DOHH2 (cell line): ENCODE measurements at regions not wholly inside any gene's neighbourhood (a gene's known extent, or its start where the extent isn't known, plus 50 kb on each side); places are given as distances from the start of the nearest gene placed in this dataset.

Experiments used
- H3F3A ChIP-seq: fragments of 200-600 bp; sonication (generic), shearing (Covaris generic); 2 replicates; pipeline ENCODE4 v1.6.0; 2016; ENCODE audit warnings: antibody characterized with exemption, mild to moderate bottlenecking; ENCODE audit not compliant: control insufficient read depth, insufficient read depth
- H3K27ac ChIP-seq: fragments of 200-600 bp; sonication (generic); 2 replicates; pipeline ENCODE4 v1.5.1; 2014; ENCODE audit warnings: low read depth, mild to moderate bottlenecking, low read length, moderate library complexity
- H3K27me3 ChIP-seq: fragments of 200-600 bp; sonication (generic); 2 replicates; pipeline ENCODE4 v1.6.1; 2014; ENCODE audit warnings: mild to moderate bottlenecking, low read length, mixed read lengths; ENCODE audit not compliant: control insufficient read depth
- H3K36me3 ChIP-seq: fragments of 200-600 bp; sonication (generic); 2 replicates; pipeline ENCODE4 v1.6.1; 2014; ENCODE audit warnings: mild to moderate bottlenecking, low read length, moderate library complexity, mixed read lengths; ENCODE audit not compliant: control insufficient read depth
- H3K4me1 ChIP-seq: fragments of 200-600 bp; sonication (generic); 2 replicates; pipeline ENCODE4 v1.6.1; 2014; ENCODE audit warnings: mild to moderate bottlenecking, low read length, mixed read lengths; ENCODE audit not compliant: control insufficient read depth
- H3K4me2 ChIP-seq: fragments of 200-600 bp; sonication (generic); 2 replicates; pipeline ENCODE4 v1.6.0; 2014; ENCODE audit warnings: mild to moderate bottlenecking, low read length, moderate library complexity
- H3K4me3 ChIP-seq: fragments of 200-600 bp; sonication (generic); 2 replicates; pipeline ENCODE4 v1.5.1; 2014; ENCODE audit warnings: mild to moderate bottlenecking, low read length, mixed read lengths
- H3K79me2 ChIP-seq: fragments of 200-600 bp; sonication (generic); 2 replicates; pipeline ENCODE4 v1.6.1; 2014; ENCODE audit warnings: mild to moderate bottlenecking, low read length, mixed read lengths; ENCODE audit not compliant: control insufficient read depth
- H3K9me2 ChIP-seq: fragments of 200-600 bp; sonication (generic); replicated peaks from 2 replicates; pipeline ENCODE4 v1.6.1; 2014; ENCODE audit warnings: mild to moderate bottlenecking, low read length, mixed read lengths; ENCODE audit not compliant: control insufficient read depth
- H3K9me3 ChIP-seq: fragments of 200-600 bp; sonication (generic); 2 replicates; pipeline ENCODE4 v1.6.1; 2014; ENCODE audit warnings: antibody characterized with exemption, low read length, mixed read lengths; ENCODE audit not compliant: control insufficient read depth, insufficient read depth
- H4K20me1 ChIP-seq: fragments of 200-600 bp; sonication (generic); 2 replicates; pipeline ENCODE4 v1.6.0; 2014; ENCODE audit warnings: low read depth, mild to moderate bottlenecking, antibody characterized with exemption, low read length, moderate library complexity; ENCODE audit not compliant: control insufficient read depth, insufficient read depth
- EZH2phosphoT487 ChIP-seq: fragments of 200-600 bp; sonication (generic); IDR thresholded peaks from 2 replicates; pipeline ENCODE4 v1.6.1; 2017; ENCODE audit warnings: borderline replicate concordance, mild to moderate bottlenecking, antibody characterized with exemption, low read length, moderate library complexity, mixed read lengths
- TF ChIP-seq, protein P1 (sequence below): fragments of 200-600 bp; sonication (generic); IDR thresholded peaks from one replicate; pipeline ENCODE4 v1.5.1; 2014; ENCODE audit warnings: antibody characterized with exemption, mild to moderate bottlenecking, low read depth, low read length; ENCODE audit not compliant: poor library complexity, severe bottlenecking

DNA sequence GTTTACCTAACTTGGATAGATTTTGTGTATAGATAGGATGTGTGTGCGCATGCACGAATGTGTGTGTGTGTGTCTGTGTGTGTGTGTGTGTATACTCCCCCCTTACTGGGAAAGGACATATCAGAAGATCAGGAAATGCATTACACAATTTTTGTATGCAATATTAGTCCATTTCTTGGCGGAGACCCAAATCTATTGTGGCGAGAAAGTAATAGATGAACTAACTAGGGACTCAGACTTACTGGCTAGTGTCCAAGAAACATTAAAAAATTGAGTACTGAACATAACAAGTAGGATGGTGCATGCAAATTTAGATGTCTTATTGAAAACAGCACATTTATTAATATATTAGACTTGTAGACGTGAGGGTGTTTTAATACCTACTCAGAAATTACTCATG is 1036.5 kb upstream of the FANCL start:
- H3K79me2 ChIP-seq, result no peaks in the 10 kb centered on the region
- H3K27me3 ChIP-seq, result no peaks in the 10 kb centered on the region
- H3K4me2 ChIP-seq, result no peak overlapping the region
- H3K4me1 ChIP-seq, result no peaks in the 10 kb centered on the region
- no peaks in the 10 kb centered on the region for H3F3A ChIP-seq
- TF ChIP-seq EZH2phosphoT487, result no peak
- TF ChIP-seq, protein P1, sequence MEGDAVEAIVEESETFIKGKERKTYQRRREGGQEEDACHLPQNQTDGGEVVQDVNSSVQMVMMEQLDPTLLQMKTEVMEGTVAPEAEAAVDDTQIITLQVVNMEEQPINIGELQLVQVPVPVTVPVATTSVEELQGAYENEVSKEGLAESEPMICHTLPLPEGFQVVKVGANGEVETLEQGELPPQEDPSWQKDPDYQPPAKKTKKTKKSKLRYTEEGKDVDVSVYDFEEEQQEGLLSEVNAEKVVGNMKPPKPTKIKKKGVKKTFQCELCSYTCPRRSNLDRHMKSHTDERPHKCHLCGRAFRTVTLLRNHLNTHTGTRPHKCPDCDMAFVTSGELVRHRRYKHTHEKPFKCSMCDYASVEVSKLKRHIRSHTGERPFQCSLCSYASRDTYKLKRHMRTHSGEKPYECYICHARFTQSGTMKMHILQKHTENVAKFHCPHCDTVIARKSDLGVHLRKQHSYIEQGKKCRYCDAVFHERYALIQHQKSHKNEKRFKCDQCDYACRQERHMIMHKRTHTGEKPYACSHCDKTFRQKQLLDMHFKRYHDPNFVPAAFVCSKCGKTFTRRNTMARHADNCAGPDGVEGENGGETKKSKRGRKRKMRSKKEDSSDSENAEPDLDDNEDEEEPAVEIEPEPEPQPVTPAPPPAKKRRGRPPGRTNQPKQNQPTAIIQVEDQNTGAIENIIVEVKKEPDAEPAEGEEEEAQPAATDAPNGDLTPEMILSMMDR, result no peak
- H3K4me3 ChIP-seq, result no peak overlapping the region
- H3K9me2 ChIP-seq, result no peaks in the 10 kb centered on the region
- no peaks in the 10 kb centered on the region for H3K9me3 ChIP-seq
- H3K36me3 ChIP-seq, result no peaks in the 10 kb centered on the region
- no peaks in the 10 kb centered on the region for H4K20me1 ChIP-seq
- H3K27ac ChIP-seq, result no peak overlapping the region

DNA sequence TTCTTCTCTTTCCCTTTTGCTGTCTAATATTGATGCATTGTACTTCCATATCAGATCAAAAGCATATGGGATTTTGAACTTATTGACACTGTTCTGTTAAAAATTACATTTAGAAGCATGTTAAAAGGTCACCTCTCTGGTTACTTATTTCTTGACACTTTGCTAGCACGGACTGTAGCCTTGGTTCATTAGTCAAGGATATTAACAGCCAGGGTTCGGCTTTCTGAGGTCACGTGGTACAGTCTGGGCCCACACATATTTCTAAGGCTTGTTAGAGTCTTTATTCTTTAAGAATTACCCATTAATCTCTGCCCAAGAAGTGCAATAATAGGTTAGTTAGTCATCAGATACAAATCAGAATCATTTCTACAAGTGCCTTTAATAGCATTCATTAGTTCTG is 1035.8 kb upstream of the FANCL start:
- H3K9me2 ChIP-seq, result no peaks in the 10 kb centered on the region
- H4K20me1 ChIP-seq, result no peaks in the 10 kb centered on the region
- H3K4me1 ChIP-seq, result no peaks in the 10 kb centered on the region
- H3F3A ChIP-seq, result no peaks in the 10 kb centered on the region
- no peaks in the 10 kb centered on the region for H3K27me3 ChIP-seq
- H3K4me3 ChIP-seq, result no peak overlapping the region
- no peaks in the 10 kb centered on the region for H3K9me3 ChIP-seq
- H3K36me3 ChIP-seq, result no peaks in the 10 kb centered on the region
- no peaks in the 10 kb centered on the region for H3K79me2 ChIP-seq
- TF ChIP-seq, protein P1, result no peak
- no peak for TF ChIP-seq EZH2phosphoT487
- no peak overlapping the region for H3K27ac ChIP-seq
- no peak overlapping the region for H3K4me2 ChIP-seq

DNA sequence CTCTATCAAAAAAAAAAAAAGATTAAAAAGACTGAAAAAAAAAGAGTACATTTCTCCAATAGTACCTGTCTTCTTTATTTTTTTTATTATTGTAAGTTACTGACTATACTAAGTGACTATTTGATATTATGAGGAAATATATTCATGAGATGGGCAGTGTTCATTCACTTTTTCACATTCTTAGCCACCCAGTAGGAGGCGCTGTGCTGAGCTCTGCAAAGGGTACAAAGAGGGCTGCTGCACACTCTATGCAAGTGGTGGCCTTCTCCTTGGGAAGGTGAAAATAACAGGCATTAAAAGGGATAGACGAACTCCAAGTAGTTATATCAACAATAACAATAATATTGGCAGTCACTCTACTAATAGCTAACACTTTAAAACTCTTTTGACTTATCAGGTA is 1034.9 kb upstream of the FANCL start:
- no peaks in the 10 kb centered on the region for H3K4me1 ChIP-seq
- H3F3A ChIP-seq, result no peaks in the 10 kb centered on the region
- H3K27ac ChIP-seq, result no peak overlapping the region
- no peaks in the 10 kb centered on the region for H3K36me3 ChIP-seq
- no peak overlapping the region for H3K4me2 ChIP-seq
- no peak overlapping the region for H3K4me3 ChIP-seq
- H3K9me2 ChIP-seq, result no peaks in the 10 kb centered on the region
- no peak for TF ChIP-seq EZH2phosphoT487
- TF ChIP-seq, protein P1, result peak; percentile 48
- H4K20me1 ChIP-seq, result no peaks in the 10 kb centered on the region
- no peaks in the 10 kb centered on the region for H3K79me2 ChIP-seq
- no peaks in the 10 kb centered on the region for H3K9me3 ChIP-seq
- H3K27me3 ChIP-seq, result no peaks in the 10 kb centered on the region

DNA sequence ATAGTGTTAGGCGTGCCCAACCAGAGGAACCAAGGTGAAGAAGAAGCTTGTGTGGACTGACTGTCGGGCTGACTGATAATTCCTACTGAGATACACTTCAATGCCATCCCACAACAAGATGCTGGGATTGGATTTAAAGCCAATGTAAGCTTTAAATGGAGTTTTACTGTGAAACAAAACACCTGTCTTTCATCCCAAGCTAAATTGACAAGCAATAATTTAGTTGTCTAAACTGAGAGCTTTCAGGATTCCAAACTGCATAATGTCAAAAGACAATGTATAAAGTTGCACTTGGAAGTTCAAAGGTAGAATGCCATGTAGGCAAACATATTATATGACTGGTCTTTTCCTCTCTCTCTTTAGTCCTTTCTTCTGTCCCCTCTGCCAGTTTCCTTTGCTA is 1025.3 kb upstream of the FANCL start:
- Histone ChIP-seq H3K79me2 (no peaks in the 10 kb centered on the region), H3K4me1 (no peaks in the 10 kb centered on the region), H3K27ac (no peak overlapping the region), H3K27me3 (no peaks in the 10 kb centered on the region), H3K4me3 (no peak overlapping the region), H3F3A (no peaks in the 10 kb centered on the region), H3K36me3 (no peaks in the 10 kb centered on the region), H4K20me1 (no peaks in the 10 kb centered on the region), H3K4me2 (no peak overlapping the region), H3K9me3 (no peaks in the 10 kb centered on the region), H3K9me2 (no peaks in the 10 kb centered on the region)
- no peak for TF ChIP-seq EZH2phosphoT487
- TF ChIP-seq, protein P1, result no peak
